Natural killer cell treated with Interleukin-12 subunit alpha and Interleukin-12 subunit beta and Interleukin-15 and Interleukin-18, amount 100 ng/mL, for 72 hours (primary cell): ENCODE measurements at regions not wholly inside any gene's neighbourhood (a gene's known extent, or its start where the extent isn't known, plus 50 kb on each side); places are given as distances from the start of the nearest gene placed in this dataset.

Experiments
- ATAC-seq, 2 donors: fragments of 150-1000 bp; cut with Tn5 transposase in 1 of 2; sonication (Bioruptor Pico), chemical (Tn5 transposase) in 1 of 2; 2 replicates each; pipeline ENCODE4 v1.10.0; 2021
- DNase-seq: peaks from one replicate; pipeline ENCODE4 v3.0.0; 2022; ENCODE audit warnings: low spot score
- H3K27ac Mint-ChIP-seq, 2 donors: 1 replicate in 1 of 2; 2 replicates in 1 of 2; pipeline ENCODE4 v1.8.0; 2022; ENCODE audit warnings: mixed read lengths in 2 of 2, mild to moderate bottlenecking in 1 of 2, moderate library complexity in 1 of 2
- H3K27me3 Mint-ChIP-seq, 2 donors: 1 replicate in 1 of 2; 2 replicates in 1 of 2; pipeline ENCODE4 v1.8.0; 2022; ENCODE audit warnings: mixed read lengths in 2 of 2
- H3K36me3 Mint-ChIP-seq: one replicate; pipeline ENCODE4 v1.8.0; 2022; ENCODE audit warnings: mixed read lengths
- H3K4me1 Mint-ChIP-seq, 2 donors: 1 replicate in 1 of 2; 2 replicates in 1 of 2; pipeline ENCODE4 v1.8.0; 2022; ENCODE audit warnings: low read depth in 2 of 2, mixed read lengths in 2 of 2, mild to moderate bottlenecking in 1 of 2
- H3K4me3 Mint-ChIP-seq: one replicate; pipeline ENCODE4 v1.8.0; 2022; ENCODE audit warnings: mixed read lengths
- H3K9me3 Mint-ChIP-seq: 2 replicates; pipeline ENCODE4 v1.8.0; 2022; ENCODE audit warnings: mixed read lengths

DNA sequence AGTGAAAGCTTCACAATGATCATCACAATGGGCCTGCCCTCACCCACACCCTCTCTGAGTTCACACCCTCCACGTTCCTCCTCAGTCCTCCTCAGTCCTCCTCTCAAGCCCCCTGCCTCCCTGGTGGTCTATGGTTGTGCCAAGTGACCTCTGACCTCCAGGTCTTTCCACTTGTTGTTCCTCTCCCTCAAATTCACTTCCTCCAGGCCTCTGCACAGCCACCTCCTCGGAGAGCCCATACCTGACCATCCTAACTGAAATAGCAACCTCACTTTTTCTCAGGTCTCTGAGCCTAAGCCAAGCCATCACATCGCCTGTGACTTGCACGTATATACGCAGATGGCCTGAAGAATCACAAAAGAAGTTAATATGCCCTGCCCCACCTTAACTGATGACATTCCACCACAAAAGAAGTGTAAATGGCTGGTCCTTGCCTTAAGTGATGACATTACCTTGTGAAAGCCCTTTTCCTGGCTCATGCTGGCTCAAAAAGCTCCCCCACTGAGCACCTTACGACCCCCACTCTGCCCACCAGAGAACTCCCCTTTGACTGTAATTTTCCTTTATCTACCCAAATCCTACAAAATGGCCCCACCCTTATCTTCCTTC, 293.4 kb upstream of the TENM3 start:
- H3K4me3 Mint-ChIP-seq, result no peak overlapping the region
- DNase-seq, result no peak
- peaks cover 0 to 3% of the 10 kb centered on the region in 2 donors for H3K4me1 Mint-ChIP-seq
- H3K36me3 Mint-ChIP-seq, result no peaks in the 10 kb centered on the region
- no peaks in the 10 kb centered on the region for H3K27me3 Mint-ChIP-seq
- ATAC-seq, result no peak
- H3K9me3 Mint-ChIP-seq, result peaks cover 3% of the 10 kb centered on the region
- H3K27ac Mint-ChIP-seq, result no peak overlapping the region

DNA sequence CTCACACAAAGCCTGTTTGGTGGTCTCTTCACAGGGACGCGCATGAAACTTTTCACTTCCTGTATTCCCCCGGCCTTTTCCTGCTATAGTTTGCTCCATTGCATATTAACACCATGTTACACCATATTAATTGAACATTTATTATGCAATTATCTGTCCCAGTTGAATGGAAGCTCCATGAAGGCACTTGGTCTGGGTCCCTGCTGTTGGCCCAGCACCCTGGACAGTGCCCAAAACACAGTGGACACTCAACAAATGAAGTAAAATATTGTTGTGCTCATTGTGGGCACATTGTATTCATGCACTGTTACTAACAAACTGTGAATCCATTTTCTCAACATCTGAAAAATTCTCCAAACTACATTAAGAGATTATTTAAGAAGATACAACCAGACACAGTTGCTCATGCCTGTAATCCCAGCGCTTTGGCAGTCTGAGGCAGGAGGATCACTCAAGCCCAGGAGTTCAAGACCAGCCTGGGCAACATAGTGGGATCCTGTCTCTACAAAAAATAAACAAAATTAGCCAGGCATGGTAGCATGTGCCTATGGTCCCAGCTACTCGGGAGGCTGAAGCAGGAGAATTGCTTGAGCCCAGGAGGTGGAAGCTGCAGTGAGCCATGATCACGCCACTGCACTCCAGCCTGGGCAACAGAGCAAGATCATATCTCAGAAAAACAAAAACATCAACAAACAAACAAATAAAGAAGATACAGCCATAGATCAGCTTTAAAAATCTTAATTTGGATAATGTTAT, 292.7 kb upstream of the TENM3 start:
- Mint-ChIP-seq H3K9me3 (peaks cover 3% of the 10 kb centered on the region), H3K27ac (no peak overlapping the region)
- DNase-seq, result no peak

DNA sequence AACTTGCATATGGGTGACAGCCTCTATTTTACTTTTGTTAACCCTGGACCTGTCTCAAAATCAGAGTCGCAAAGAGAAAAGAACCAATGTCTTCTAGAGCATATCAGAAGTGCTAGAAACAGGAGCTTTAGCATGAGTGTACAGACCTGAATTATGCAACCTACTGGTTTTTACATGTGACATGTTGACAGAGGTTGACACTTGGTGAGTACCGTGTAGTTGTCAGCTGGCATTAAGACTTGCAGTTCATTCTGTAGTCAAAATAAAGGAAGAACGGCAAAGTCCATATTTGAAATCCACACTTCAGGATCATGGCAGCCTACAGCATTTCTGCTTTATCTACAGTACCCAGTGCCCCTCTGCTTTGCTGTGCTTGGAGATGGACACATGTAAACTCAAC, 291.9 kb upstream of the TENM3 start:
- no peaks in the 10 kb centered on the region for H3K4me1 Mint-ChIP-seq
- ATAC-seq, result no peak
- H3K27ac Mint-ChIP-seq, result no peak overlapping the region
- H3K9me3 Mint-ChIP-seq, result peaks cover 3% of the 10 kb centered on the region
- no peaks in the 10 kb centered on the region for H3K27me3 Mint-ChIP-seq
- no peaks in the 10 kb centered on the region for H3K36me3 Mint-ChIP-seq
- no peak overlapping the region for H3K4me3 Mint-ChIP-seq
- DNase-seq, result no peak

More for the DNA sequence above, 292.7 kb upstream of the TENM3 start:
- ATAC-seq, result no peak
- H3K36me3 Mint-ChIP-seq, result no peaks in the 10 kb centered on the region
- H3K4me1 Mint-ChIP-seq, result no peaks in the 10 kb centered on the region
- no peak overlapping the region for H3K4me3 Mint-ChIP-seq
- no peaks in the 10 kb centered on the region for H3K27me3 Mint-ChIP-seq

DNA sequence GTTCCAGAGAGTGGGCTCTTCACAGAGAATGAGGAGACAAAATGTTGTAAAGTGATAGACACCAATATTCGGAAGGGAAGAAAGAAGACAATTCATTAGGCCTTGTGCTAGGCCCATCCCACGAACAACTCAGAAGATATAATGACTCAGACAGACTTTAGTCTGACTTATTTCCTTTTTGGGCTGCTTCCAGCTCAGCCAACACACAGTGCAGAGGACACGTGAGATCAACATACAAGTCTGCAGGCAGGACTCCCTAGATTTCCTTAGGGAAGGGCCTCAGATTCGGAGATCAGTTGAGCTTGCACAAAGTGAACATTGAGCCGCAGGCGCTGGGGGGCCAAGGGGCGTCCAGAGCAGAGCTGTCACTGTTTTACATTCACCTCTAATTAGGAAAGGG, 290.7 kb upstream of the TENM3 start:
- Mint-ChIP-seq H3K36me3 (no peaks in the 10 kb centered on the region), H3K9me3 (peaks cover 3% of the 10 kb centered on the region), H3K27ac (no peak overlapping the region), H3K4me1 (no peaks in the 10 kb centered on the region), H3K27me3 (no peaks in the 10 kb centered on the region), H3K4me3 (no peak overlapping the region)
- DNase-seq (no peak), ATAC-seq (no peak)

DNA sequence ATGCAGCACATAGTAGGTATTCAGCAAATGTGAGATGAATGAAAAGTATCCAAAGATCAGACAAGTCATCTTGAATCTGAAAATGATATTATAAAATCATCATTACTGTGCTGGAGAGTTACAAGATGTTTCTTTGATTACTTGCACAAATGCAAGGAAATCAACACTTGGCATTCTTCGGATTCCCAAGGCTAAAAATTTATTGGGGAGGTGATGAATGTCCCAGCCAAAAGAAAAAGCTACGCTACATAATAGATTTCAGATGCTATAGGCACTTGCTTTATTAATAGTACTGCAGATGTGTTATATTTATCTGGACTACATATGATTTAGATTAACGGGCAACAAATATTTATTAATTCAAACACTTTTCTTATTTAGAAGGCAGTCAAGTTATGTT, 286.7 kb upstream of the TENM3 start:
- Mint-ChIP-seq H3K4me1 (no peaks in the 10 kb centered on the region), H3K27ac (no peak overlapping the region), H3K4me3 (no peak overlapping the region), H3K9me3 (peaks cover 5% of the 10 kb centered on the region), H3K27me3 (no peaks in the 10 kb centered on the region), H3K36me3 (no peaks in the 10 kb centered on the region)
- DNase-seq, result no peak
- no peak for ATAC-seq

DNA sequence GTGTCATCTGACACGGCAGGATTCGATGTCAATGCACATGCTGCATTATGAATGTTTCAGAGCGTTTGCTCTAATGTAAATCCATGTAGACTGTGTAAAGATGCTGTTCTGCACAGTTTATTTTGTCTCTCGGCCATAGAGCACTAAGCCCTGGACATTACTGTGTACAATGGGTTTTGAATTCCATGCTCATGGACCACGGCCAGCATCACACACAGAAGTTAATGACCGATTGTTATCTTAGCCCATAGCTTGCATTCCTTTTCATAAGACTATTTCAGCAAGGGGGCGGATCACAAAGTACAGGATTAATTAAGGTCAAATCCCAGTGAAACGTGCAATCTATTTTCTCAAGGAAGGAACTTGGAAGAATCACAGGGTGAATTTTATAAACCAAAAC, 286.1 kb upstream of the TENM3 start:
- ATAC-seq, result no peak
- Mint-ChIP-seq H3K27me3 (no peaks in the 10 kb centered on the region), H3K4me1 (no peaks in the 10 kb centered on the region), H3K4me3 (no peak overlapping the region), H3K36me3 (no peaks in the 10 kb centered on the region), H3K27ac (no peak overlapping the region), H3K9me3 (peaks cover 3% of the 10 kb centered on the region)
- DNase-seq, result no peak

DNA sequence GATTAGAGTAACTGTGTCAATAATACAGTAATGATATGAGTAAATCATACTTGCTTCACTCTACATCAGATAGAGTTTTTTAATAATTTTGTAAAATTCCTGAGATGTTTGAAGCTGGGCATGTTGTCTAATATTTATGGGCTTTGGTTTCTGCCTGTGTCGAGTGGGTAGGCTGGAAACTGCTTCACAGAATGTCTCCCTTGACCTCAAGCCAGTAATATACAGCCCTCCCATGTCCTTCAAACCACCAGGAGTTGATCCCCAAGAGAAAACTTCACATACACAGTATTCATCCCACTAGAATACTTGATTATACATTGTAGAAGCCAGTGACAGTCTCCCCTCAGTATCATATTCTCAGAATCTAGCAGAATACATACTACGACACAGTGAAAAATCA, 284.8 kb upstream of the TENM3 start:
- DNase-seq (no peak), ATAC-seq (no peak)
- H3K27ac Mint-ChIP-seq, result no peak overlapping the region
- H3K4me3 Mint-ChIP-seq, result no peak overlapping the region
- H3K36me3 Mint-ChIP-seq, result no peaks in the 10 kb centered on the region
- H3K9me3 Mint-ChIP-seq, result peaks cover 3% of the 10 kb centered on the region
- H3K27me3 Mint-ChIP-seq, result no peaks in the 10 kb centered on the region
- H3K4me1 Mint-ChIP-seq, result no peaks in the 10 kb centered on the region

DNA sequence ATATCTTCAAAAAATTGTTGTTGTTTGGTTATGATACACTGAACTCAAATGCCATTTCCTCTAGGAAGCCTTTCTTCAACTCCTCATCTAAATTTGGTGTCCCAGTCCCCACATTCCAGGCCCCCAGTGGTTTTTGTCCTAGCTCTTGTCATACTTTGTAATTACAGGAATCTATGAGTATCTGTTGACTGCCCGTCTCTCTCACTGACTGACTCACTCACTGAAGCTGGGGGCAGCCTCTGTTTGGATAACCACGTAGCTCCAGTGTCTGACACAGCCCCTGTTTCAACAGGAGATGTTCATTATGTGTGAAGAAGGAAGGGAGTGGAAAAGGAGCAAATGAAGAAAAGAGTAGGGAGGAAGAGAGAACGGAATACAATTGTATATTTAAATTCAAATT, 284.1 kb upstream of the TENM3 start:
- H3K36me3 Mint-ChIP-seq, result no peaks in the 10 kb centered on the region
- no peak overlapping the region for H3K4me3 Mint-ChIP-seq
- no peaks in the 10 kb centered on the region for H3K27me3 Mint-ChIP-seq
- ATAC-seq (no peak), DNase-seq (no peak)
- no peak overlapping the region for H3K27ac Mint-ChIP-seq
- peaks cover 3% of the 10 kb centered on the region for H3K9me3 Mint-ChIP-seq
- no peaks in the 10 kb centered on the region for H3K4me1 Mint-ChIP-seq

DNA sequence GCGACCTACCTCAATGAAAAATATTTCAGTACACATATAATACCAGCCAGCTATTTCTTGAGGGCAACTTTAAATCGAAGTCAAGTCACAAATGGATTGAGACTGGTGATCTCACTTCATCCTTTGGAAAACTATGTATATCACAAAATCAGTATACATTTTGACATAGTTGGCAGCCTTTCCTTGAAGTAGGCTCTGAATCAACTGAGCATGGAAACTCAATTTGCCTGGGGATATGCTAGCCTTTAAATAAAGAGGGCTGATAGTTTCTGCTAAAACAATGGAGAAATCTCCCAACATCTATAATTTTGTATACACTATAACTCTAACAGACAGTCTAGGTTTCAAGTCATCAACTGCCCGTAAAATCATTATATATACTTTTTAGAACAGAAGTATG, 282.8 kb upstream of the TENM3 start:
- Mint-ChIP-seq H3K27ac (no peak overlapping the region), H3K36me3 (no peaks in the 10 kb centered on the region), H3K27me3 (peaks cover 0 to 8% of the 10 kb centered on the region in 2 donors), H3K9me3 (peaks cover 3% of the 10 kb centered on the region), H3K4me3 (no peak overlapping the region), H3K4me1 (no peaks in the 10 kb centered on the region)
- DNase-seq (no peak), ATAC-seq (no peak)

DNA sequence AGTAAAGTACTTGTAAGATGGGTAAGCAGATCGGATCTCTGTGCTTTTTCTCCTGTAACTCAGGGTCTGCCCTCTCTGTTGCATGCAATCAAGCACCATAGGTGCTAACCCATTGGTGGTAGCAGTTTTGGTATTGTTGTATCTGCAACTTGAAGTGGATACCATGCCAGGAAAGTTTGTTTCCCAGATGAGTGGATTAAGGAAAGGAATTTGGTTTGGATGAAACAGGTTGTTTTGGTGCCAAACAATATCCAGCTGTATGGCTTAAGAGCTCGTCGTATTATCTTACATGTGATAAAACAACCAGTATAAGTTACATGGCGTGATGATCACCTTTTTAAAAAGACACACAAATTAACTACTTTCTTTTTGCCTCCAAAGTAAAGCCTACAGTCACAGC, 280.9 kb upstream of the TENM3 start:
- H3K27ac Mint-ChIP-seq, result no peak overlapping the region
- peaks cover 3% of the 10 kb centered on the region for H3K9me3 Mint-ChIP-seq
- DNase-seq (no peak), ATAC-seq (no peak)
- H3K27me3 Mint-ChIP-seq, result peaks cover 0 to 14% of the 10 kb centered on the region in 2 donors
- H3K4me3 Mint-ChIP-seq, result no peak overlapping the region
- no peaks in the 10 kb centered on the region for H3K4me1 Mint-ChIP-seq
- H3K36me3 Mint-ChIP-seq, result no peaks in the 10 kb centered on the region

DNA sequence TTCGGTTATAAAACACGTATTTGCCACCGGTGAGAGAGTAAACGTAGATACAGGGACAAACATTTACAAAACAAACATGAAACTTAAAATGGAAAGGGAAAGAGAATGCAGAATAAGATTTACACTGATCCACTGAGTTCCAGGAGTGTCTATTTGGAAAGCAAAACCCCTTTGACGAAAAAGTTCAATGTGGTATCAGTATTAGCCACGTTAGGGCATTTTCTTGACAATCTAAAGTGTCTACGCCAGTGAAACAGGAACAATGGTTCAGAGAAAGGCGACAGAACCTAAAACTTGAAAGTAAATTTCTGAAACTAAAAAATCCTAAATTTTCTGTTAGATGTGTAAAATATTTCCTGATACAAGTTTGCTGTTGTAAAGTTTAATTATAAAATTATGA, 278.5 kb upstream of the TENM3 start:
- no peak overlapping the region for H3K27ac Mint-ChIP-seq
- ATAC-seq, result no peak
- H3K4me1 Mint-ChIP-seq, result no peaks in the 10 kb centered on the region
- no peak overlapping the region for H3K4me3 Mint-ChIP-seq
- DNase-seq, result no peak
- peaks cover 6% of the 10 kb centered on the region for H3K9me3 Mint-ChIP-seq
- H3K36me3 Mint-ChIP-seq, result no peaks in the 10 kb centered on the region
- H3K27me3 Mint-ChIP-seq, result peaks cover 0 to 14% of the 10 kb centered on the region in 2 donors

DNA sequence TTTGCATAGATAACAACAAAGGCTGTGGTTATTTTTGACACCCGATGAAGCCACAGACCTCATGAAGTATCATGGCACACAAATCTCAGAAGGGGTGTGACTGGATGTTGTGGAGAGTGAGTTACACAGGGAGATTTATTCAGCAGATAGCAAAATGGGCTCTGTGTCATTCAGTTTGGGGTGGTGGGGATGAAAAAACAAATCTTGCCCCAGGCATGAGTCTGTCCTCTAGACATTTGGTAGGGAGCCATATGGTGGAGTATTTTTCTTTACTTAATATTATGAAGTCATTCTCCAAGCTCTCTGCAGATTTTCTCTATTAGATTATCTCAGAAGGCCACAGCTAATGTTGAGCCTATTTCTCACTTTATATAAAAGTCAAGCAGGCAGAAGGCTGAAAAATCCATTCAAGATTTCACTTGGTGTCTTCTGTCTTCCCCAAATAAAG, 277.1 kb upstream of the TENM3 start:
- H3K36me3 Mint-ChIP-seq, result no peaks in the 10 kb centered on the region
- H3K27ac Mint-ChIP-seq, result no peak overlapping the region
- H3K9me3 Mint-ChIP-seq, result peaks cover 6% of the 10 kb centered on the region
- peaks cover 0 to 14% of the 10 kb centered on the region in 2 donors for H3K27me3 Mint-ChIP-seq
- H3K4me1 Mint-ChIP-seq, result no peaks in the 10 kb centered on the region
- no peak overlapping the region for H3K4me3 Mint-ChIP-seq
- ATAC-seq (no peak), DNase-seq (no peak)

DNA sequence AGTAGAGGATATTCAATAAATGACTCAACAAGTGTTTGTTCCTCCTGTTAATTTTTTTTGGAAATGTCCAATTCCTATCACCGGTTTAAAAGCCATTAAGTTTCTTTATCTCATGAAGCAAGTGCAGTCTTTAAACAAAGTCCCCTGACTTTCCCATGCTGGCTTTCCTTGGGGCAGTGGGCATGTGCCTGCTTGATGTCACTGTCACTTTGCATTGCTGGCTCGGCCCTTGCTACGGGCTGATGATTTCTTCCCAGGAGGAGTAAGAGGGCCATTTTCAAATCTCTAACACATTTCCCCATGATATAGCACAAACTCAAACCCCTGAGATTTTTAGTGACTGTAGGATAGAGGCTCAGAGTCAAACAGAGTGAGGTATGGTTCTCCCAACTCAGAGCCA, 275.8 kb upstream of the TENM3 start:
- ATAC-seq, result no peak
- no peaks in the 10 kb centered on the region for H3K36me3 Mint-ChIP-seq
- H3K9me3 Mint-ChIP-seq, result peaks cover 10% of the 10 kb centered on the region
- peaks cover 0 to 14% of the 10 kb centered on the region in 2 donors for H3K27me3 Mint-ChIP-seq
- no peak for DNase-seq
- no peak overlapping the region for H3K27ac Mint-ChIP-seq
- no peaks in the 10 kb centered on the region for H3K4me1 Mint-ChIP-seq
- no peak overlapping the region for H3K4me3 Mint-ChIP-seq

DNA sequence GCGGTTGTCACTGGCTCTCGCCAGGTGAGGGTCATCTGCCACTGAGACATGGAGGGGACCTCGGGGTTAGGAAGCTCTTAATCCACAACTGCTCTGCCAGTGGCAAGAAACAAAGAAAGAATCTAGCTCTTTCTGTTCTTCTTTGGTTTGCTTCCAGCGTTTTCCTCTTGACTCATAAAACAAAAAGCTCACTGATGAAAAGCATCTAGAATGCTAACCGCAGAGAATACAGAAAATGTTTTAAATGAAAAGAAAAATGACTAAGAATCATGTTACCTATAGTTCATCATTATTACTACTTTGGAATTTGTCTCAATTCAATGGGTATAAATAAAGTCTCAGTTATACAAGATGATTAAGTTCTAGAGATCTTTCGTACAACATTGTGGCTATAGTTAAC, 274.8 kb upstream of the TENM3 start:
- H3K36me3 Mint-ChIP-seq, result no peaks in the 10 kb centered on the region
- no peak overlapping the region for H3K27ac Mint-ChIP-seq
- no peaks in the 10 kb centered on the region for H3K4me1 Mint-ChIP-seq
- no peak for DNase-seq
- ATAC-seq, result no peak
- peaks cover 10% of the 10 kb centered on the region for H3K9me3 Mint-ChIP-seq
- no peak overlapping the region for H3K4me3 Mint-ChIP-seq
- H3K27me3 Mint-ChIP-seq, result peaks cover 0 to 14% of the 10 kb centered on the region in 2 donors

DNA sequence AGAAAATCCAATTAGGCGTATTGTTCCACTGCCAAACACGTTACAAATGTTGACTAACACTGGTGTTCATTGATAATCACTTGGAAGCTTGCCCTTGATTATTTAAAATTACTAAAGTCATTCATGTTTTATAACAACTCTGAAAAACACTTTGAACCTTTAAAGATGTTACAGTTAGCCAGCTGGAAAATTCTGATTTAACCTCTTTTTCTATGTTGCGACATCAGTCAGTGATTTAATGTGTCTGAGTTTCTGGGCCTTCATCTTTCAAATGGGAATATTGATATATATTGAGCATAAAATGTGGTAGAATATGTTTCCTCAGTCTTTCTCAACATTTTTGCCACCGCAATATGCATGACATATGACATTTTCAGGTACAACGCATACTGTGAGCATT, 274.1 kb upstream of the TENM3 start:
- H3K27me3 Mint-ChIP-seq, result peaks cover 0 to 14% of the 10 kb centered on the region in 2 donors
- H3K4me3 Mint-ChIP-seq, result no peak overlapping the region
- H3K4me1 Mint-ChIP-seq, result no peaks in the 10 kb centered on the region
- DNase-seq, result no peak
- no peaks in the 10 kb centered on the region for H3K36me3 Mint-ChIP-seq
- H3K9me3 Mint-ChIP-seq, result peaks cover 10% of the 10 kb centered on the region
- no peak for ATAC-seq
- H3K27ac Mint-ChIP-seq, result no peak overlapping the region
